PC-3 (cell line): ENCODE measurements at regions not wholly inside any gene's neighbourhood (a gene's known extent, or its start where the extent isn't known, plus 50 kb on each side); places are given as distances from the start of the nearest gene placed in this dataset.

Experiments used
- ATAC-seq: fragments of 200-7000 bp; cut with Tn5 transposase; 2 replicates; pipeline ENCODE4 v1.9.1; 2020; ENCODE audit warnings: mild to moderate bottlenecking, moderate library complexity
- BruUV-seq: library from RNA; stranded (reverse); fragments of 400-500 nt; replicated peaks from 2 replicates; lab custom pipeline; 2021; lab: Mats Ljungman, UMichigan
- CTCF ChIA-PET: fragments of 300-600 bp; sonication (Branson Sonifier 250); formaldehyde crosslinking; loops from one replicate; lab custom pipeline; 2022; ENCODE audit warnings: antibody characterized with exemption; lab: Charles Lee
- POLR2A ChIA-PET: fragments of 300-600 bp; sonication (Branson Sonifier 250); formaldehyde crosslinking; loops from one replicate; lab custom pipeline; 2022; ENCODE audit warnings: antibody characterized with exemption; ENCODE audit not compliant: unreplicated experiment; lab: Charles Lee
- DNase-seq: peaks from one replicate; pipeline ENCODE4 v3.0.0-alpha.2; 2015
- H2AFZ ChIP-seq: fragments of 300-600 bp; sonication (generic); 2 replicates; pipeline ENCODE4 v1.6.0; 2016; ENCODE audit warnings: antibody characterized with exemption, low read length
- H3F3A ChIP-seq: fragments of 300-600 bp; sonication (generic); one replicate; pipeline ENCODE4 v1.6.0; 2017; ENCODE audit warnings: antibody characterized with exemption, low read length, control low read depth, mild to moderate bottlenecking; ENCODE audit not compliant: unreplicated experiment
- H3K27ac ChIP-seq: fragments of 300-600 bp; sonication (generic); 2 replicates; pipeline ENCODE4 v1.5.1; 2016; ENCODE audit warnings: mild to moderate bottlenecking, low read length
- H3K27me3 ChIP-seq: fragments of 300-600 bp; sonication (generic); 2 replicates; pipeline ENCODE4 v1.6.1; 2016; ENCODE audit warnings: low read length, mixed read lengths
- H3K36me3 ChIP-seq: fragments of 300-600 bp; sonication (generic); 2 replicates; pipeline ENCODE4 v1.6.1; 2016; ENCODE audit warnings: low read depth, mixed run types, low read length, mixed read lengths
- H3K4me1 ChIP-seq: fragments of 300-600 bp; sonication (generic); 2 replicates; pipeline ENCODE4 v1.5.1; 2016; ENCODE audit warnings: low read length; ENCODE audit not compliant: insufficient read depth
- H3K4me2 ChIP-seq: fragments of 300-600 bp; sonication (generic); 2 replicates; pipeline ENCODE4 v1.6.0; 2016; ENCODE audit warnings: low read length
- H3K4me3 ChIP-seq: fragments of 300-600 bp; sonication (generic); 2 replicates; pipeline ENCODE4 v1.5.1; 2016; ENCODE audit warnings: mild to moderate bottlenecking, low read length, mixed read lengths
- H3K79me2 ChIP-seq: fragments of 300-600 bp; sonication (generic); 2 replicates; pipeline ENCODE4 v1.6.1; 2017; ENCODE audit warnings: low read length, mixed read lengths
- H3K9ac ChIP-seq: fragments of 300-600 bp; sonication (generic); 2 replicates; pipeline ENCODE4 v1.6.0; 2016; ENCODE audit warnings: mild to moderate bottlenecking, low read length
- H3K9me2 ChIP-seq: fragments of 300-600 bp; sonication (generic); replicated peaks from 2 replicates; pipeline ENCODE4 v1.6.1; 2016; ENCODE audit warnings: mixed run types, low read length, mixed read lengths
- H3K9me3 ChIP-seq: fragments of 300-600 bp; sonication (generic); 2 replicates; pipeline ENCODE4 v1.6.1; 2016; ENCODE audit warnings: low read length, mixed read lengths
- H4K20me1 ChIP-seq: fragments of 300-600 bp; sonication (generic); 2 replicates; pipeline ENCODE4 v1.6.1; 2016; ENCODE audit warnings: low read length, mixed read lengths
- EZH2 ChIP-seq: fragments of 300-600 bp; sonication (generic); IDR thresholded peaks from one replicate; pipeline ENCODE4 v1.6.1; 2017; ENCODE audit warnings: antibody characterized with exemption, mild to moderate bottlenecking, low read length; ENCODE audit not compliant: unreplicated experiment
- EZH2phosphoT487 ChIP-seq: fragments of 300-600 bp; sonication (generic); IDR thresholded peaks from 2 replicates; pipeline ENCODE4 v1.6.1; 2018; ENCODE audit warnings: mild to moderate bottlenecking, antibody characterized with exemption, low read length, borderline replicate concordance
- intact Hi-C: fragments of 100-400 bp; cut with micrococcal nuclease; formaldehyde crosslinking; loops from 2 replicates; pipeline ENCODE4 v1.9.0; 2023
- TF ChIP-seq, protein P1 (sequence below): fragments of 300-600 bp; sonication (generic); conservative IDR thresholded peaks from 2 replicates; pipeline ENCODE4 v1.5.1; 2017; ENCODE audit warnings: antibody characterized with exemption, low read depth, mild to moderate bottlenecking, low read length

GRCh38 chr6:78435671-78436070, 431.7 kb upstream of the IRAK1BP1 start:
- Histone ChIP-seq H3K36me3 (no peaks in the 10 kb centered on the region), H3F3A (no peaks in the 10 kb centered on the region), H3K27me3 (no peaks in the 10 kb centered on the region), H3K4me3 (no peak overlapping the region), H4K20me1 (no peaks in the 10 kb centered on the region), H3K9me2 (no peaks in the 10 kb centered on the region), H3K4me1 (no peaks in the 10 kb centered on the region), H3K4me2 (no peak overlapping the region), H3K9ac (no peak overlapping the region), H2AFZ (no peak overlapping the region), H3K79me2 (no peaks in the 10 kb centered on the region), H3K9me3 (no peaks in the 10 kb centered on the region), H3K27ac (no peak overlapping the region)
- TF ChIP-seq EZH2: no peak
- TF ChIP-seq, protein P1, sequence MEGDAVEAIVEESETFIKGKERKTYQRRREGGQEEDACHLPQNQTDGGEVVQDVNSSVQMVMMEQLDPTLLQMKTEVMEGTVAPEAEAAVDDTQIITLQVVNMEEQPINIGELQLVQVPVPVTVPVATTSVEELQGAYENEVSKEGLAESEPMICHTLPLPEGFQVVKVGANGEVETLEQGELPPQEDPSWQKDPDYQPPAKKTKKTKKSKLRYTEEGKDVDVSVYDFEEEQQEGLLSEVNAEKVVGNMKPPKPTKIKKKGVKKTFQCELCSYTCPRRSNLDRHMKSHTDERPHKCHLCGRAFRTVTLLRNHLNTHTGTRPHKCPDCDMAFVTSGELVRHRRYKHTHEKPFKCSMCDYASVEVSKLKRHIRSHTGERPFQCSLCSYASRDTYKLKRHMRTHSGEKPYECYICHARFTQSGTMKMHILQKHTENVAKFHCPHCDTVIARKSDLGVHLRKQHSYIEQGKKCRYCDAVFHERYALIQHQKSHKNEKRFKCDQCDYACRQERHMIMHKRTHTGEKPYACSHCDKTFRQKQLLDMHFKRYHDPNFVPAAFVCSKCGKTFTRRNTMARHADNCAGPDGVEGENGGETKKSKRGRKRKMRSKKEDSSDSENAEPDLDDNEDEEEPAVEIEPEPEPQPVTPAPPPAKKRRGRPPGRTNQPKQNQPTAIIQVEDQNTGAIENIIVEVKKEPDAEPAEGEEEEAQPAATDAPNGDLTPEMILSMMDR: no peak
- TF ChIP-seq EZH2phosphoT487: no peak
- ChIA-PET CTCF (no interaction called here), POLR2A (no interaction called here)
- BruUV-seq: no TSS peak
- DNase-seq (no peak), ATAC-seq (no peak)
- intact Hi-C loops: loop anchor here (10.0 kb wide), 1 partner anchor 399 kb away; no protein-coding TSS in a partner anchor

DNA sequence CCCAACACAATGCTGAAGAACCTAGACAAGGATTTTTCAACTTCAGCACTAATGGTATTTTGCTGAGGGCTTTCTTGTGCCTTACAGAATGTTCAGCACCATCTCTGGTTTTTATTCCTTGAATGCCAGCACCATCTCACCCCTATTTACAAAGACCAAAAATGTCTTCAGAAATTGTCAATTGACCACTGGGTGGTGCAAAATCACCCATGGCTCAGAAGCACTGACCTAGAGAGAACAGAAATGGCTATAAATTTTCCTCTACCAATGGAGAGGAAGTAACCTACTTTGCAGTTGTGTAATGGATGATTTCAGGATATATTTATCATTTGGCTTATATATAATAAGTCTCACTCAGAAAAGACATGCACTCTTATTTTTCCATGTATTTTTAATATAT, 431.0 kb upstream of the IRAK1BP1 start:
- intact Hi-C loops: loop anchor here (10.0 kb wide), 1 partner anchor 398 kb away; no protein-coding TSS in a partner anchor
- H2AFZ ChIP-seq: no peak overlapping the region

DNA sequence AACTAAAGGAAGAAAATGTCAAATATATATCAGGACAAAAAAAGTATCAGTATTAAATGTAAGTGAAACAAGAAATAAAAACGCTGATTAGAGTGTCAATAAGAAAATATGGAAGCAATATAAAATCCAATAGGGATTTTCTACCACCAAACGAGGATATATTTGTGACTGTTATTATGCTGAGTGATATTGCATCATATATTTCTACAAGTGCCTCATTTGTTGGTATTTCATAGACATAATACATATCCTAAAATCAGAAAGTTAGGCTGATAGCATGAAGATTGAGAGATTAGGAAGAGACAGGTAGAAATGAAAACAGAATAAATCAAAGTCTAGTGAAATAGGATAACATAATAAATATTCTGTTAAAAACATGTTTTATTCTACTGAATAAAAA, 429.2 kb upstream of the IRAK1BP1 start:
- Histone ChIP-seq H4K20me1 (no peaks in the 10 kb centered on the region), H3K9me2 (no peaks in the 10 kb centered on the region), H3K4me3 (no peak overlapping the region), H3K27ac (no peak overlapping the region), H3K9me3 (no peaks in the 10 kb centered on the region), H3K27me3 (no peaks in the 10 kb centered on the region), H3K9ac (no peak overlapping the region), H3K4me2 (no peak overlapping the region), H3K4me1 (no peaks in the 10 kb centered on the region), H3K36me3 (no peaks in the 10 kb centered on the region), H2AFZ (no peak overlapping the region), H3K79me2 (no peaks in the 10 kb centered on the region), H3F3A (no peaks in the 10 kb centered on the region)
- intact Hi-C loops: loop anchor here (10.0 kb wide), 1 partner anchor 397 kb away; no protein-coding TSS in a partner anchor
- TF ChIP-seq, protein P1: no peak
- TF ChIP-seq EZH2 (no peak), EZH2phosphoT487 (no peak)
- CTCF ChIA-PET: no interaction called here
- POLR2A ChIA-PET: no interaction called here
- BruUV-seq: no TSS peak
- DNase-seq: no peak
- no peak for ATAC-seq

More for the DNA sequence above, 431.0 kb upstream of the IRAK1BP1 start:
- TF ChIP-seq EZH2: no peak
- TF ChIP-seq EZH2phosphoT487: no peak
- TF ChIP-seq, protein P1: peak; percentile 51
- Histone ChIP-seq H3K4me2 (no peak overlapping the region), H3K9ac (no peak overlapping the region), H3K27ac (no peak overlapping the region), H3K27me3 (no peaks in the 10 kb centered on the region), H3K4me1 (no peaks in the 10 kb centered on the region), H3K4me3 (no peak overlapping the region), H3K36me3 (no peaks in the 10 kb centered on the region), H4K20me1 (no peaks in the 10 kb centered on the region), H3K79me2 (no peaks in the 10 kb centered on the region), H3K9me3 (no peaks in the 10 kb centered on the region), H3K9me2 (no peaks in the 10 kb centered on the region), H3F3A (no peaks in the 10 kb centered on the region)
- ChIA-PET CTCF (no interaction called here), POLR2A (no interaction called here)
- BruUV-seq: no TSS peak
- DNase-seq (peak; percentile 44), ATAC-seq (peak; percentile 27)
